ENCODE measurements at regions not wholly inside any gene's neighbourhood (a gene's known extent, or its start where the extent isn't known, plus 50 kb on each side); places are given as distances from the start of the nearest gene placed in this dataset.
"Not testable (repeated sequence)": the region's sequence is repeated elsewhere in the genome, so short reads cannot be mapped to it uniquely, and the experiment has no call there.

- DNase-seq = no peak
Measured at GRCh38 chr1:94668528-94668927, 127.0 kb upstream of the F3 start.

- DNase-seq = no peak
Measured at GRCh38 chr1:94667818-94668217, 126.3 kb upstream of the F3 start.

GRCh38 chr1:94666797-94667196 is 125.2 kb upstream of the F3 start:
- no peak for DNase-seq

DNA sequence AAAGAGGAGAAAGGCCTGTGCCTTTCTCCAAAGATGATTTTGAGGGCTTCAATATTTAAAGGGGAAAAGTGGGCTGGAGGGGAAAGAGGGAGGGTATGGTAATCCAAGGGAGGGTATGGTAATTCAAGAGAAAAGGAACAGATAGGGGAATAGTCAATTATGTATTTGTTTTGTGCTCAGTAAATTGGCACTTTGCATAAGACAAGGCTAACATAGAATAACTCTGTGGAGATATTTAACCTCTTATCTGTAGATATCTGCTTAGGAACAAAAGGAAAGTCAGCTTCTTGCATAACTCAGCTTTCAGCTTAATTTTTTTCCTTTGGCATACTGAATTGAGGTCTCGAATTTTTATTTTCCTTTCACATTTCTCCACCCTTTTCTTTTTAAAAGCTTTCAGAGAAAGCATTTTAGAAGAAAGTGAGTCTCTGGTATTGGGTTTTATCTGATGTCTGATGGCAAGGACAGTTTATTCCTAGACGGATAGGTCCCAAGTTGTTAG is 119.9 kb upstream of the F3 start:
- DNase-seq = no peak

DNA sequence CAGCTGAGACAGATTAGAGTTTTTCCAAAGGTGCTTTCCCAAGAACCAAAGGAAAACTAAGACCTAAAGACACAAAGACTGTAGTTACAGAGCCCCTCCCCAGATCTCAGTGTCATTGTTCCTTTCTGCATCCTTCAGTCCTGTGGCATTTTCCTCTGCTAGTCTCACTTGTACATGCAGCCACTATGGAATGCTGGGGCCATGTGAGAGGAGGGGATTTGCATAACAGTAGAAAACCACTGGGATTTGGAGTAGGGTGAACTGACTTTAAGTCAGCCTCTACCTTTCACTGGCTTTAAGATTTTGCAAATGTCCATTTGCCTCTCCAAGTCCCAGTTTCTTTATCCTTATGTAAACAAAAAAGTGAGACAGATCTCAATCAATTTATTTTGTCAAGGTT is 119.4 kb upstream of the F3 start:
- DNase-seq = no peak

DNA sequence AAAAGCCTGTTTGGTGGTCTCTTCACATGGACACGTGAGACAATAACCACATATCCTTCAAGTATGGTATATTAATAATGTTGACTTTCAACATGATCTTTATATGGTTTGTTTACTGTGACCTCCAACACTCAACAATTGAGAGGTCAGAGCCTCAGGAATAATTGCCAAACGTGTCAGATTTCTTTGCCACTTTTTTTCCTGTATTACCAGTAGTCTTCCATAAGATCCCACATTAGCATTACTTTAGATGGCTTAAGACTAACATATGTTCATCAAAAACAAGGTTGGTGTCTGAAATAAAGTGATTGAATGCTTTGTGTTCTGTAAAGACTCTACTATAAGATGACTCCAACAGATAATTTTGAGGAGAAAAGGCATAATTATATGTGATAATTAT is 118.7 kb upstream of the F3 start:
- DNase-seq = no peak

- not testable (repeated sequence) for DNase-seq
Measured at GRCh38 chr1:94659202-94659601, 117.6 kb upstream of the F3 start.

DNA sequence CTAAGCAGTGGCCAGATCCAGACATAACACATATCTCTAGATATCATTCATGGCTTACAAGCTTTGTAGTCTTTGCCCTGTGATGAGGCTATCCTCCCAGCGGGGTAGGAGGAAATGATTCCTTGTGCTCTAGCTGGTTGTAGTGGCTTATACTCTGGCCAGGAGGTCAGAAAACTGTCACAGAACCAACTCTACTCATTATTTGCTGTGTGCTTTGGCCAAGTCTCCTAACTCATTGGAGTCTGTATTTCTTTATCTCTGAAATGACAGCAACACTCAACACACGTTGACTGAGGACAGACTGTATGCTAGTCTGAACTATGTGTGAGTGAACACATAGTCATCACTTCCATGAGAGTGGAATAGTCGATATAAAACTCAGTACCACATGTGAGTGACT is 116.7 kb upstream of the F3 start:
- no peak for DNase-seq

DNA sequence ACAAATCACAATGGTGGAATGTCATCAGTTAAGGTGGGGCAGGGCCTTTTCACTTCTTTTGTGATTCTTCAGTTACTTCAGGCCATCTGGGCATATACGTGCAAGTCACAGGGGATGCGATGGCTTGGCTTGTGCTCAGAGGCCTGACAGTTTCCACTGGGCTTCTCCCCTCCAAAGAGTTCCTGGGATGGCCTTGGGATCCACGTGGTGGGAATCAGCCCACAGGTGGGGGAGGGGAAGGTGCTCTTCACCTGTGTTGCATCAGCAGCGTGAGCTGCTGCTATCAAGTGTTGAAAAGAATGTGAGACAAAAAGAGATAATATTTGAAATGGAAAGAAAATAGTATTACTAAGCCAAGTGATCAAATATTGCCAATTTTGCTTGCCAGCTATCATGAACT is 116.2 kb upstream of the F3 start:
- not testable (repeated sequence) for DNase-seq

GRCh38 chr1:94656967-94657366 is 115.4 kb upstream of the F3 start:
- DNase-seq = no peak

DNA sequence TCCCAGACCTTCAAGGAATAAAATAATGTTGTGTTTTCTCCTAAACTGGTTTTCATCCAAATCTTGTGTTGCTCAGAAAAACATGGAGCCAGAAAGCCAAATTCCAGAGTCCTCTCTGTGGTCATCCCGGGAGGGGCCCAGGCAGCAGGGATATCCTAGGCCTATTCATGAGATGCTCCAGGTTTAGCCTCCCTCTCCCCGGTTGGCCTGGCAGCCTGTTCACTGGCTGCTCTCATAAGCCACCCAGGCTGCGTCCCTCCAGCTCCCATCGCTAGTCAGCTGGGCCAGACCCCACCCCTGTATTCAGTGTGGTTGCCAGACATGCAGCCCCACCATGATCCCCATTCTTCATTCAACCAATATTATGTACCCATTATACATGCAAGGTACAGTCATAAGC is 113.4 kb upstream of the F3 start:
- DNase-seq = no peak

DNA sequence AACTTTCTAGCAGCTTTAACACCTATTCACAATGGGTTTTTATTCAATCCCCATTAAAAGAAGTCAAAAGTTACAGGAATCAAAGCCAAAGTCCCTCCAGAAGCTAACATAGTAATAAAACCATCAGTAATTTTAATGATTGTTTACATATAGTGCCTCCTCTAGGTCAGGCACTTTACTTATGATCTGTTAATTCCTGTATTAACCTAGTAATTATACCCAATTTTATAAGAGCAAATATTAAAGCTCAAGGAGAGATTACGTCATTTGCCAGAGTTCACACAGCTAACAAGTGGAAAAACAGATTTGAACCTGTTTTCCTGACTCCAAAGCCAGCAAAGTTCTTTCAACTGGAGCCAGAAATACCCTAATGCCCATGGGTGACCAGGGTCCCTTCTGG is 112.9 kb upstream of the F3 start:
- DNase-seq = no peak

- DNase-seq = no peak
Measured at GRCh38 chr1:94654031-94654430, 112.5 kb upstream of the F3 start.

- no peak for DNase-seq
Measured at GRCh38 chr1:94653454-94653853, 111.9 kb upstream of the F3 start.

- DNase-seq = no peak
Measured at GRCh38 chr1:94651076-94651475, 109.5 kb upstream of the F3 start.

DNA sequence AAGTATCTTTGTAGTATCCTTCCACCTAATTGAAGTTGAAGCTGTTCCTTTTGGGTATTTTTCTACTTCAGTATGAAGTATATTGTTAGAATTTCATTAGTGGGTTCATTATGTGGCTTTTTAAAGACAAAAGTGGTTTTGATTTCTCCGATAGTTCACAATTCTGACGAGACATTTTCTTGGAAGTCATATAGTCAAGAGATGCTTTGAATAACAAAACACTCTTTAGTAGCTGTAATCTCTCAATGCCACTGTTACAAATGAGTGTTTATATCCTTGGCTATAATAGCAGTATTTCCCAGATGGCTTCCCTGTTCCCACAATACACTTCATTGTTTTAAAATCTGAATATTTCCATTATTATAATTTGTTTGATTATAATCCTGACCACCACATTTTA is 108.7 kb upstream of the F3 start:
- DNase-seq = no peak

GRCh38 chr1:94648225-94649007 is 106.9 kb upstream of the F3 start:
- DNase-seq = no peak

DNA sequence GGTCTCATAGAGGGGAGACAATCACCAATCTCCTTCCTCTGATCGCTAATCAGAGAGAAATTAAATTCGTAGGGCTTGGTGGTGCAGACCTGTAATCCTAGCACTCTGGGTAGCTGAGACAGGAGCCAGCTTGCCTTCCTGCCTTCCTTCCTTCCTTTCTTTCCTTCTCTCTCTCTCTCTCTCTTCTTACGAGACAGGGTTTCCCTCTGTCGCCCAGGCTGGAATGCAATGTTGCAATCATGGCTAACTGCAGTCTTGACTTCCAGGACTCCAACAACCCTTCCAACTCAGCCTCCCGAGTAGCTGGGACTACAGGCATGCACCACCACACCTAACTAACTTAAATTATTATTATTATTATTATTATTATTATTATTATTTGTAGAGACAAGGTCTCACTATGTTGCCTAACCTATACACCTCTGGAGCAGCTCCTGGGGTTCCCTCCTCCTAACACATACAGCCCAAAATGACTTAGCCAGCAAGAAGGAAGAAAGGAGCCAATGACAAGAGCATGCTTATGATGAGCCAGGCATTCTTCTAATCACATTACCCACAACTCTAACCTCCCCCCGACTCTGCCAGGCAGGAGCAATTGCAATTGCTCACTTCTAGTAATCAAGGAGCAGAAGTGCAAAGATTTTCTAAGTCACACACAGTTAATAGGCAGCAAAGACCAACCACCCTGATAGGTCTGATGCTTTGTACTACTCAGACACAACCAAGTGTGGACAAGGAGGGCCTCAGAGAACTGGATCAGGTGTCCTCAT is 105.4 kb upstream of the F3 start:
- no peak for DNase-seq

GRCh38 chr1:94646141-94646643 is 104.6 kb upstream of the F3 start:
- DNase-seq = no peak

GRCh38 chr1:94644352-94644751 is 102.8 kb upstream of the F3 start:
- no peak for DNase-seq

- no peak for DNase-seq
Measured at GRCh38 chr1:94643819-94644218, 102.3 kb upstream of the F3 start.

- no peak for DNase-seq
Measured at GRCh38 chr1:94642617-94643321, 101.2 kb upstream of the F3 start.

DNA sequence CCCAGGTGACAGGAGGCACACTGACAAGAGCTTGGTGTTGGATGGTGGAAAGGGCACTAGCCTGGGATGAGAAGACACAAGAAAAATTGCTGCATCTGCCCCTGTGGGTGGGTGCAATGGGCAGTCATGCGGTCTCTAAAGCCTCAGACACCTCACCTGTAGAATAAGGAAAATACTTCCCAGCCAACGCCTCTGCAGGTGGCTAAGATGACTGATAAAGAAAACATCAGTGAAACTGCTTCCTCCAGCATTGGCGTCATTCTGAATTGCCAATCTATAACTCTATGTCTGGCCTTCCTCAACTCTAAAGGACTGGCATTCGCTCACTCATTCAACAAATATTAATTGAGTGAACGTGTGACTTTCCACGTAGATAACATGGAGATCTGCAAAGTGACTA is 100.4 kb upstream of the F3 start:
- DNase-seq = no peak

- no peak for DNase-seq
Measured at GRCh38 chr1:94640125-94640524, 98.6 kb upstream of the F3 start.

All from Kasumi-1 (cell line).